Spinal cord (tissue), 9 donors: ENCODE measurements at regions not wholly inside any gene's neighbourhood (a gene's known extent, or its start where the extent isn't known, plus 50 kb on each side); places are given as distances from the start of the nearest gene placed in this dataset.

Experiments
- DNase-seq, 6 donors: peaks; one replicate each; pipeline versions ENCODE4 v3.0.0 to v3.0.0-alpha.2; 2013 to 2015; ENCODE audit warnings: low spot score in 6 of 6, low read depth in 4 of 6
- H3K27ac ChIP-seq: one replicate; pipeline ENCODE4 v1.5.1; 2013; ENCODE audit warnings: low read depth, low read length, control low read depth
- H3K27me3 ChIP-seq: one replicate; pipeline ENCODE4 v1.6.1; 2013; ENCODE audit warnings: low read length; ENCODE audit not compliant: control insufficient read depth, insufficient read depth
- H3K36me3 ChIP-seq: one replicate; pipeline ENCODE4 v1.6.1; 2013; ENCODE audit warnings: low read length; ENCODE audit not compliant: control insufficient read depth, insufficient read depth
- H3K4me1 ChIP-seq: one replicate; pipeline ENCODE4 v1.6.1; 2013; ENCODE audit warnings: low read length; ENCODE audit not compliant: control insufficient read depth, insufficient read depth
- H3K4me3 ChIP-seq: one replicate; pipeline ENCODE4 v1.5.1; 2013; ENCODE audit warnings: low read depth, low read length, control low read depth
- H3K9me3 ChIP-seq: one replicate; pipeline ENCODE4 v1.6.1; 2013; ENCODE audit warnings: low read length; ENCODE audit not compliant: control insufficient read depth, insufficient read depth
- WGBS: methylation state at CpG from one replicate; pipeline ENCODE4 v1.1.5; 2013; ENCODE audit warnings: missing lambda C conversion rate; ENCODE audit not compliant: insufficient coverage; 5-methylcytosine and 5-hydroxymethylcytosine counted together
- donor health status: healthy.

- DNase-seq = no peak
- no peak overlapping the region for H3K27ac ChIP-seq
- no peaks in the 10 kb centered on the region for H3K9me3 ChIP-seq
- no peak overlapping the region for H3K4me3 ChIP-seq
- H3K4me1 ChIP-seq = no peaks in the 10 kb centered on the region
- peaks cover 7% of the 10 kb centered on the region for H3K27me3 ChIP-seq
- no peaks in the 10 kb centered on the region for H3K36me3 ChIP-seq
- 23% methylated on average over 4 of the region's 6 CpGs for WGBS
Measured at GRCh38 chrX:36534900-36535299, 473.3 kb upstream of the FAM47C start.

DNA sequence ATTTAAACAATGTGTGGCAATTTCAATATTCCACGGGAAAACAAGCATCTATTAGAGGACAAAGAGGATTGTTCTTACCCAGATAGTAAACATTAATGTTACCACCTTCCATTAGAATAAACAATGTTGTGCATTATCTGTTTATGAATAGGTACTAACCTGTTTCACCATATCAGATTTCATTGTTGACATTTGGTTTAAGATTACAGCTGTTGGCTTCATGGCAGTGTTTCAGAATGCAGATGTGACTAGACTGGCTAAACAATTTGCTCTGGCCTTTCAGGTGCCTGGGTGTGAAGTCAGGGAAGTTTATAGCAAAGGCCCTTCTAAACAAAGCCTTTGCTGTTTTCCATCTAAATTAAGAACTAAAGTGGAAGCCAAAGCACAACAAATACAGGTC lies 464.7 kb upstream of the FAM47C start:
- H3K27me3 ChIP-seq = peaks cover 2% of the 10 kb centered on the region
- no peak overlapping the region for H3K4me3 ChIP-seq
- DNase-seq = peak in 1 of 6 donors; percentile 1
- H3K9me3 ChIP-seq = no peaks in the 10 kb centered on the region
- H3K27ac ChIP-seq = no peak overlapping the region
- WGBS = no CpG with 5 or more reads among the region's 1 CpG
- no peaks in the 10 kb centered on the region for H3K4me1 ChIP-seq
- no peaks in the 10 kb centered on the region for H3K36me3 ChIP-seq

DNA sequence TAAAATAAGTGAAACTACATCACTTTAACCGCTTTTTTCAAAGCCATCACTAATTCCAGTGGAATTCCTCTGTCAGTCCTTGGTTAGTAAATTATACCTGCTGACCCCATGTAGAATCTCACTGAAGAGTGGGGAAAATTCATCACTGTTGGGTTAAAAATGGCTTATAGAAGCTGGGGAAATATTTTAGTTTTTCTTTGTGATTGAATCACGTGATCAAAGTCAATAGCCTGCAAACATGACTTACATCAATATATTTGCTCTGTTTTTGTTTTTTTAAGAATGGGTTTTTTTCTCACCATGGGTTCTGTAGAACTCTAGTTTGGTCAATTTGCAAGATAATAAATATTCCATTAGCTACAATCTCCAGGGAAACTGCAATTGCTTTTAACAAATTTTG lies 445.2 kb upstream of the FAM47C start:
- Histone ChIP-seq H3K9me3 (no peaks in the 10 kb centered on the region), H3K27ac (no peak overlapping the region), H3K27me3 (peaks cover 3% of the 10 kb centered on the region), H3K4me1 (no peaks in the 10 kb centered on the region), H3K4me3 (no peak overlapping the region), H3K36me3 (no peaks in the 10 kb centered on the region)
- no peak for DNase-seq
- WGBS = no CpG with 5 or more reads among the region's 2 CpGs

DNA sequence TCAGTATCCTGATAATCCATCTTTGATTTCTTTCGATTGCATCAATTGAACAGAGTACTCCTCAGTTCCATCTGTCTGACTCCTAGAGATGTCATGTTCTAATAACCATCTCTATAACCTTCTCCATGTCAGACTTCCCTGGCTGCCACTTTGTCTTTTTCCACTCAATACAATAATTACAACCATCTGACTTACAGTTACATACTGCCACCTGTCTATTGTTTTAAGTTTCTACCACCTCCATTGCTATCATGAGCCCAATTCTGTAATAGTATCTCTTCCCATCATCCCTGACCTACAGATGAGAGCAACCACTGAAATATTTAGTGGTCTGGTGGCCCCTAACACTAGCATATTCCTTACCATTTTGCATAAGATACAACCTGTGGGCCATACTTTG lies 439.2 kb upstream of the FAM47C start:
- WGBS = 60% methylated on average over 1 of the region's 1 CpG
- DNase-seq = no peak
- Histone ChIP-seq H3K27me3 (peaks cover 8% of the 10 kb centered on the region), H3K4me1 (no peaks in the 10 kb centered on the region), H3K36me3 (no peaks in the 10 kb centered on the region), H3K9me3 (no peaks in the 10 kb centered on the region), H3K27ac (no peak overlapping the region), H3K4me3 (no peak overlapping the region)

GRCh38 chrX:36573720-36574119 lies 434.4 kb upstream of the FAM47C start:
- Histone ChIP-seq H3K27me3 (no peaks in the 10 kb centered on the region), H3K9me3 (no peaks in the 10 kb centered on the region), H3K36me3 (no peaks in the 10 kb centered on the region), H3K4me3 (no peak overlapping the region), H3K27ac (no peak overlapping the region), H3K4me1 (no peaks in the 10 kb centered on the region)
- peak in 2 of 6 donors; percentile 1 to 9 for DNase-seq
- no CpG with 5 or more reads among the region's 2 CpGs for WGBS

GRCh38 chrX:36575670-36576069 lies 432.5 kb upstream of the FAM47C start:
- H3K9me3 ChIP-seq = no peaks in the 10 kb centered on the region
- H3K4me1 ChIP-seq = no peaks in the 10 kb centered on the region
- H3K4me3 ChIP-seq = no peak overlapping the region
- no peaks in the 10 kb centered on the region for H3K36me3 ChIP-seq
- H3K27ac ChIP-seq = no peak overlapping the region
- DNase-seq = no peak
- no peaks in the 10 kb centered on the region for H3K27me3 ChIP-seq
- no CpG with 5 or more reads among the region's 3 CpGs for WGBS

- Histone ChIP-seq H3K27me3 (no peaks in the 10 kb centered on the region), H3K36me3 (no peaks in the 10 kb centered on the region), H3K9me3 (no peaks in the 10 kb centered on the region), H3K4me1 (no peaks in the 10 kb centered on the region), H3K27ac (no peak overlapping the region), H3K4me3 (no peak overlapping the region)
- WGBS = no CpG with 5 or more reads among the region's 2 CpGs
- DNase-seq = no peak
Measured at GRCh38 chrX:36577006-36577405, 431.2 kb upstream of the FAM47C start.

GRCh38 chrX:36581030-36581429 lies 427.1 kb upstream of the FAM47C start:
- peak in 1 of 6 donors; percentile 43 for DNase-seq
- Histone ChIP-seq H3K27ac (no peak overlapping the region), H3K4me3 (no peak overlapping the region), H3K4me1 (no peaks in the 10 kb centered on the region), H3K9me3 (no peaks in the 10 kb centered on the region), H3K36me3 (no peaks in the 10 kb centered on the region), H3K27me3 (no peaks in the 10 kb centered on the region)
- WGBS = 100% methylated on average over 1 of the region's 4 CpGs

DNA sequence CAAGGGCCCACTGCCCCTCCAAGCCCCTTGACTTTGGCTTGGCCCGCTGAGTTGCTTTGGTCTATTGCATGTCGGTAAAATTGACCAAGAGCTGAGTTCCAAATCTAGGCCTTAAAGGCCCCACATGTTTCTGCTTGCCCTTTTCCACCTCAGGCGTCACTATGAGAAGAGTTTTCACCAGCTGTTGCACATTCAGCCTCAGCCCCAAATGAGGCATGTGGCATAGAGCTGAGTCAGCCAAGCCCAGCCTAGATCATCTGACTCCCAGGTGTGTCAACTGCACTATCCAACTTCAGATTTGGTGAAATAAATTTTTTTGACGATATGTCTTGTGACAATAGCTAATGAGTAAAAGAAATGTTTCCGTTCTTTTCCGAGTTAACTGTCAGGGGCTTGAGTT lies 424.5 kb upstream of the FAM47C start:
- Histone ChIP-seq H3K4me3 (no peak overlapping the region), H3K27ac (no peak overlapping the region), H3K9me3 (no peaks in the 10 kb centered on the region), H3K36me3 (no peaks in the 10 kb centered on the region), H3K4me1 (no peaks in the 10 kb centered on the region), H3K27me3 (no peaks in the 10 kb centered on the region)
- no peak for DNase-seq
- 88% methylated on average over 5 of the region's 6 CpGs for WGBS

- H3K27me3 ChIP-seq = no peaks in the 10 kb centered on the region
- no peak overlapping the region for H3K27ac ChIP-seq
- H3K4me3 ChIP-seq = no peak overlapping the region
- no peak for DNase-seq
- no peaks in the 10 kb centered on the region for H3K4me1 ChIP-seq
- no CpG with 5 or more reads among the region's 4 CpGs for WGBS
- H3K36me3 ChIP-seq = no peaks in the 10 kb centered on the region
- H3K9me3 ChIP-seq = no peaks in the 10 kb centered on the region
Measured at GRCh38 chrX:36609616-36610585, 398.3 kb upstream of the FAM47C start.
